T-helper 22 cell (primary cell): ENCODE measurements at regions not wholly inside any gene's neighbourhood (a gene's known extent, or its start where the extent isn't known, plus 50 kb on each side); places are given as distances from the start of the nearest gene placed in this dataset.

Source experiments
- DNase-seq: peaks from one replicate; pipeline ENCODE4 v3.0.0-alpha.2; 2020; ENCODE audit warnings: low read depth

DNA sequence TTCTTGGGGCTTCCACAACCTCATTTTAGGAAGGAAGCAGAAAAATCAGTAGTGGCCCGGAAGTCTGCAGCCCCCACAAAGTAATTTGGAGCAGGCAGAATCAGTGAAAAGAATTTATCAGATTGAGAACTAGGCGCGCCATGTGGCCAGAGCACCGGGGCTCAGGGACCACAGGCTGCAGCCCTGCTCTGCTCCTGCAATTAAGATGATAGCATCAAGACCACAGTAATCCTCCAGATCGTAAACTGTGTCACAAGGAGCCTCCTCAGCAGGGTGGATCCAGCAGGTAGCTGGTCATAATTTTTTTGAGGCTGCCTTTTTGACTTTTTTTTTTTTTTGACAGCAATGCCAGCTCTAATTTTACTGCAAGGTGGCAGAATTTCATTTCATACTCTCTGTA is 209.0 kb upstream of the ZMIZ1 start:
- no peak for DNase-seq

- no peak for DNase-seq
Measured at GRCh38 chr10:78860260-78860914, 208.4 kb upstream of the ZMIZ1 start.

GRCh38 chr10:78861529-78862327 is 207.0 kb upstream of the ZMIZ1 start:
- no peak for DNase-seq

DNA sequence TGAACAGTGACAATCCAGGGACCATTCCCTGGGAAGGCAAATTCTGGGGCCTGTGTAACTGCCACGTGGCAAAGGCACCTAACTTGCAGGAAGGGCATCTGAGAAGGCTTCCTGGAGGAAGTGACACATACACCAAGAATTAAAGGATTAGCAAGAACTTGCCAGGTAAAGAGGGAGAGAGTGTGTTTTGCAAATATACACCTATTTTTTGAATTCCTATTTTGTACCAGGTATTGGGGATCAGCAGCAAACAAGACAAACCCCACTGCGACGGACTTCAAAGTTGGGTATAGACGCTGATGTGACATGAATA is 206.5 kb upstream of the ZMIZ1 start:
- DNase-seq = no peak

DNA sequence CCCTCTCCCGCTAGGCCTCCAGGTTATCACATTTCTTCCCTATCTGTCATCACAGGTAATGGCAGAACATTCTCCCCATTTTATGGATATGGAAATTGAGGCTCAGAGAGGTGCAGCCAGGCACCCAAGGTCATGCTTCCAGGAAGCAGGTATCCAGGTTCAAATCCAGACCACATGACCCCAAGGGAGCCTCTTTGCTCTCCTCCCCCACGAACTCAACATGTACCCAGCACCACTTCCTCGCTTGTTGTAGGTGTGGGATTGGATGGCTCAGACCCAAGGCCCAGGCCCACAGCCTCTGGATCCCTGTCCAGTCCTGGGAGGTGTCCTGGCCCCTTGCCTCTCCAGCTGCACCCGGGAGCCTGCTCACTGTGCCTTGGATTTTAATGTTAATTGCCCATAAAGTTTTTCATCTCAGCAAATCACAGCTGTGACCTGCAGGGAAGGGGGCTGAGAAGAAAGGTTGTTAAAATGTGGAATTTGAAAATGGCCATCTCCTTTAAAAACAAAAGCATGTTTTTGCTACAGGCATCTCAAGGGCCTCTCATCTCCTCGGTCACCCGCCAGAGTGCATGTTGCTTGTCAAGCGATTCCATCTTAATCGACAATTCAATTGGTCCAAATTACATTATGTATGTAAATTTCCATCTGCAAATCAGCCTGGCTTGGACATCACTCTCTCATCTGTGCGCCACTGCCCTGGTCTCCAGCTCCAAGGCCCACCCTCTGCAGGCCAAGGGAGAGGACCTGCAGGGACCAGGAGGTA is 205.4 kb upstream of the ZMIZ1 start:
- no peak for DNase-seq

DNA sequence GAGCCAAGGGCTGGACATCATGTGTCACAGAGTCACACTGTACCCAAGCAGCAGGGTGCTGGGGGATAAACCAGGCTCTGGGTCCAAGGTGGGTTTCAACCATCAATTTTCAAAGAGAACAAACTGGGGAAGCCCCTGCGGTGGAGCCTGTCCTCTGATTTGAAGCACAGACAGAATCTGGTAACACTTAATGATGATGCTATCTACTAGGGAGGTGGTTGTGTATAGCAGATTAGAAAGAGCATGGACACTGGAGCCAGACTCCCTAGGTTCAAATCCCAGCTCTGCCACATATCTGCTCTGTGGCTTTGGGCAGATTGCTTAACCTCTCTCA is 204.9 kb upstream of the ZMIZ1 start:
- DNase-seq = no peak

DNA sequence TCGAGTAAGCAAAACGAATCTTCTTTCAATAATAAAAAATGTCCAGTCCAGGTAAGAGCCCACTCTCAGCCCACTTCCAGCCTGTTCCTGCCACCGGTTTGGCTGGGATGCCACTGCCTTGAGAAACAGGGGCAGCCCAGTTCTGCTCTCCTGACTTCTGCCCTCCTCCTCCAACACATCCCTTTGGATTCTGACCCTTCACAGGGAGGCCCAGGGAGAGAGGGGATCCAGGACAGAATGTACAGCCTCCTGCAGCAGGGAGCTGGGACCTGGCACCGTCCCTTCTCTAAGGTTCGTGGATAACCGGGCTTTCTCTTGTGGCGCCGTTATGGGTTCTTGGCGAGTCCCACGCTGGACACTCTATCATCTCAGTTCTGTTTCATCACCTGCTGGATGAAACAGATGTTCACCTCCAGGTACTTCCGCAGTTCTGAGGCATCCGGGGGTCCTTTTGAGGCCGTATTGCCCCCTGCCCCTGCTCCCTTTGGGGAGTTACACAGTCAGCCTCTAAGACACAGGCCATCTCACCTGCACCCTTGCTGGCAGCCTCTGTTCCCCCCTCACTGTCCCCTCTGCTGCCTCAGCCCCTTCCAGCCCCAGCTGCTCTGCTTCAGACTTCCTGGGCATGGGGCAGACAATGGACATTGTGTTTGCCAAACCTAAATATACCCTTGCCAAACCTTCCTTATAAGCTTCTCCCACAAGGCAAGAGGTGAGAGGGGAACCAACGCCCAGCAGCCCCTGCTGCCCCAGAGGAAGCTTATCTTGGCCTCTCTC is 203.8 kb upstream of the ZMIZ1 start:
- DNase-seq = no peak

DNA sequence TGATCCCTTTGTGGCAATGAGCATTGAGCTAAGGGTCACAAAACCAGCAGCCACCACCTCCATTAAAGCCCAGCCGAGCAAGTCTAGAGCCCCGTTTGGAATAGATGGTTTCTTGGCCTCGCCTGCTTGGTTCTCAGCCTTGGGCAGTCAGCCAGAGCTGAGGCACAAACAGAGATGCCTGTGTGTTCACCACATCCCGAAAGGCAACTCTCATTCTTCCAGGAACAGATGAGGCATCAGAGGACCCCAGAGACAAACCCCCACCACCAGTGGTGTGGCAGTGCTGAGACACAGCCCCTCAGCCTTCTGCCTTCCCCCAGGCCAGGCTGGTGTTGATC is 203.3 kb upstream of the ZMIZ1 start:
- no peak for DNase-seq

- no peak for DNase-seq
Measured at GRCh38 chr10:78865931-78866717, 202.6 kb upstream of the ZMIZ1 start.

DNA sequence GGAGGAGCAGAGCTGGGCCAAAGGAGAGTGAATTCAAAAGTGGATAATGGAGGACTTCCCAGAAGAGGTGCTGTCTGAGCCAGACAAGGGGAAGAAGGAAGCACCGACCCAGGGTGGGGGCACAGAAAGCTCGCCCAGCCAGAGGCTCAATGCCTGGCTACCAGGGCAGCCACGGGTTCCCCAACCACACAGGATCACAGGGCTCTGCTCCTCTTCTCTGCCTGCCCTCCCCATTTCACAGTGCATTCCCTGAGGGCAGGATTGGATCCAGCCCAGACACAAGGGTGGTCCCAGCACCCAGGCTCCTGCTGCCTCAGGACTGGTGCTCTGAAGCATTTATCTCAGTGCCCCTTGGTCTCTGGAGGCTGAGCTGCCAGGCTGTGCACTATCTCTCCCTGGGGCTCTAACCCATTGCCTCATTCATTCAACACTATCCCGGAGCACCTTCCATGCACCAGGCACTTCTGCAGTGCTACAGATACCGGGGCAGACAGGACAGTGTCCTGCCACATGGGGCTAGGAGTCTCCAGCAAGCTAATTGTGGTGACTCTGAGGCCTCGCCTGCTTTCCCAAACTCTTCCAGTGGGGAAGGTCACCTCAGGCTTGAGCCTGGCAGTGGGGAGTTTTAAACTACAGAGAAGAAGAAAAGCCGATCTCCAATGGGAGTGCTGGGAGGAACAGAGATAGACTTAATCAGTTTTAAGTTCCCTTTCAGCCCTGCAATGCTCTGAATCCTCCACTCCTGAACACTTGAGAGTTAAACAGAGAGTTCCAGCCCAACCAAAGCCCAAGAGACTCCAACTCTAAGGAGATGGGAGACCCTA is 201.8 kb upstream of the ZMIZ1 start:
- DNase-seq = no peak

DNA sequence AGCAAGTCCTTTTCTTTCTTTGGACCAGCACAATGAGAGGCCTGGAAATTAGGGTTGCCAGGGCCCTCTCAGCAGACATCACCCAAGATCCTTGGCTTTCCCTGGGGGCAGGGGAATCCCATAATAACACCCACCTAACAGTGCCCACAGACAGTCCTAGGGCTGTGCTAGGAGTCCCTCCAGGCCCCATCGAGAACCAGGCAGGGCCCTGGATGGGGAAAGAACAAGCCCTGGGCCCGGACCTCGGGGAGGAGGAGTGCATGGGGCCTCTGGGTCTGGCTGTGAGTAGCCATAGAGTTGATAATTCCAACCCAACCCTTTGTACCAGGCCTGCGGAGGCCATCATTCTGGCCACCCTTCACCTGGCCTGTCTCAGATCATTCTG is 201.2 kb upstream of the ZMIZ1 start:
- no peak for DNase-seq

GRCh38 chr10:78868048-78868447 is 200.7 kb upstream of the ZMIZ1 start:
- no peak for DNase-seq

- no peak for DNase-seq
Measured at GRCh38 chr10:78868456-78868855, 200.3 kb upstream of the ZMIZ1 start.

DNA sequence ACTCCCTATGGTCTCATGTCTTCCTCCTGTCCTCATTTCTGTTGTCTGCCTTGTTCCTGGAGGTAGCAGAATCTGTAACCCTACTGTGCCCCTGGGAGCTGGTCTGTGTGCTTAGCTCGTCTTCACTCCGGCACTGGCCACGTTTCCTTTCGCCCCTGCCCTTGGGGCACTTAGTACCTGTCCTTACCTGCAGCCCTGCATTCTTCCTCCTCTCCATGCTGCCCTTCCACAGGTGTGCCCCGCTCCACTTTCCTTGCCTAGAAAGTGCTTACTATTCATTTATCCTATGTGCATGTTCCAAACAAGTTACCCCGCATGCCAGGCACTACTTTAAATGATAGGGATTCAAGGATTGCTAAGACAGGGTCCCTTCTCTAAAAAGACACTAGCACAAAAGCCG is 199.9 kb upstream of the ZMIZ1 start:
- no peak for DNase-seq

DNA sequence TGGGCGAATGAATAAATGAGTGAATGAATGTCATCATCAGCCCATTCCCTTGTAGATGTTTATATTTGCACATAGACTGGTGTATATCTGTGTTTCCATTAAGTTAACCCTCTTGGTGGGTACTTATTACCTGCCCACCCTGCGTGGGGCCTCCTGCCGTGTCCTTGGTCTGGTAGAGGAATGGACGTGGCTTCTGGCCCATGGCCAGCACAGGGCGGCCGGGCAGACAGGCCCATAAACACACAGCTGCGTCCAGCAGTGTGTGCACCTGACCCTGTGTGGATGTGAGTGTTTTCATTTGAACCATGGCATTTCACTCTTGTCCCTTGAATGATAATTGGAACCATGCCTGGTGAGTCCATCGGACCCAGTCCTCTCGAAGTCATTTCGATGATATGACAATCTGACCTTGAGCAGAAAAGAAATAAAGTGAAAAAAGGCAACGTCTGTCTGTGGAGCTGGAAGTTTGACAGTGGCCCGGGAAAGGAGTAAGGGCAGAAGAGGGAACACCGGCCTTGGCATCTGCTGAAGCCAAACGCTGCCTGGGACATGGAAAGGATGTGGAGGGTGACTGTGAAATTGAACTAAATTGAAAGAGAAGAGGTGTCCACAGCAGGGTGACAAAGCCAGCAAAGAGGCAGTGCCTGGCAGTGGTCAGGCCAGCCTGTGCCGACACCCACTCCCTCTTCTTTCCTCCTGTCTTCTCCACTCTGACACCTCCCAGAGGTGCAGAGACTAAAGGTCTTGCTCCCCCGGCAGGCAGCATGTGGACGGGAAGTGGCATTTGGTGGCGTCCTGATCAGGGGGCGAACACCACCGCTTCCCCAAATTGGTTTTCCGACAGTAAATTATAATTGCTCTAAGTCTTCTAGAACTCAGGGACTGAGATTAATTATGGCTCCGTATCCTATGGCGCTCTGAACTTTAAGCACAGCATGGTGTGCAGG is 199.0 kb upstream of the ZMIZ1 start:
- DNase-seq = no peak

- no peak for DNase-seq
Measured at GRCh38 chr10:78870458-78870857, 198.3 kb upstream of the ZMIZ1 start.

GRCh38 chr10:78871796-78872195 is 197.0 kb upstream of the ZMIZ1 start:
- DNase-seq = no peak

DNA sequence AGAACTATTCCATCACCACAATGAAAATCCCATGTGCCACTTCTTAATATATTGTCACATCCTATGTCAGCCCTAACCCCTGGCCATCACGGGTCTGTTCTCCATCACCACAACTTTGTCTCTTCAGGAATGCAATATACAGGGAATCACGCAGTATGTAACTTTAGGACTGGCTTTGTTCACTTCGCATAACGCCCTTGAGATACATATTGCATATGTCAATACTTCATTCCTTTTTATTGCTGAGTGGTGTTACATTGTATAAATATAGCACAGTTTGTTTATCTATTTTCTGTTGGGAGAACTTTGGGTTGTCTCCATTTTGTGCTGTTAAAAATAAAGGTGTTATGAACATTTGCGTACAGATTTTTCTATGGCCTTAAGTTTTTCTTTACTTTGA is 195.4 kb upstream of the ZMIZ1 start:
- no peak for DNase-seq

DNA sequence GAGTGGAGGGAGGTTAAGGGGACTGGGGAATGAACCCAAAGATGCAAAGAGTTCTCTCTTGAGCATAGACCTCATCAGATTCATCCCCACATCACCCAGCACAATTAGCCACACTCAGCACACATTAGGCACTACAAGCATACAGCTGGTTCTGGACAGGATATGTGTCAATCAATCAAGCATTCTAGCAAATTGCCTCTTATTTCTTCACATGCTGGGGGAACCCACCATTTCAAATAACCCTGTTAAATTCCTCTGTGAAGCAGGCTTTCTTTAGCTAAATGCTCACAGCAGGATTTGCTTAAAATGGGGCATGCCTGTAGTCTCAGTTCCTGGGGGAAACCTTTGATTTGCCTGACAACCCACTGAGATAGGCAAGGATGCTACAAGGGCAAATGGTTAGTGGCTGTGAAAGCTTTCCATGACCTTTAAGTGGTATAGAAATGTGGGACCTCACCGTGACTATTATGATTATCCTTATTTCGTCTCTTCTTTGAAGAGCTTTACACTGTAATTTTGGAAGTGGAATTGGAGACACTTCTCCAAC is 193.4 kb upstream of the ZMIZ1 start:
- no peak for DNase-seq

DNA sequence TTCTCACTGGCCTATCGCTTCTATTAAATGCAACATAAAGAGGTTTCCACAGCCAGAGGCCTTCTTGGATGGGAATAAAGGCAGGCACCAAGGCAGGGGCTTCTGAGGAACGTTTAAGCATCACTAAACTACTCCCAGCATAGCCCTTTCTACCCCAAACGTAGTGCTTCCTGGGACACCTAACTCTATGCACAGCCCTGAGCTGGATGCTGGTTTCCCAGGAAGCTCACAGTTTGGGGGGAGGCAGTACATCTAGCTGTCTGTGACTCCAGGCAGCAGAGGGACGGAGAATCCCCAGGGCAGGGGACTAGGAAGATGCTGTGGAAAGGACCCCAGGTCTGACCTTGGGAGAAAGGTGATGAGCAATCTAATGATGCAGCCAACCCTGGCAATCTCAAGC is 192.8 kb upstream of the ZMIZ1 start:
- DNase-seq = no peak
